Smooth muscle cell (in vitro differentiated cells): ENCODE measurements at regions not wholly inside any gene's neighbourhood (a gene's known extent, or its start where the extent isn't known, plus 50 kb on each side); places are given as distances from the start of the nearest gene placed in this dataset.

Experiments used
- DNase-seq: peaks from one replicate; lab custom pipeline; 2025; ENCODE audit not compliant: unreplicated experiment; lab: John Stamatoyannopoulos, UW
- H2AFZ ChIP-seq: fragments of 200-600 bp; sonication (generic); 2 replicates; pipeline ENCODE4 v1.6.0; 2016; ENCODE audit warnings: antibody characterized with exemption, low read depth, mild to moderate bottlenecking
- H3F3A ChIP-seq: fragments of 200-600 bp; sonication (generic); 2 replicates; pipeline ENCODE4 v1.6.0; 2017; ENCODE audit warnings: antibody characterized with exemption, low read depth
- H3K27ac ChIP-seq: fragments of 200-600 bp; sonication (generic); 2 replicates; pipeline ENCODE4 v1.5.1; 2016; ENCODE audit warnings: low read depth, mild to moderate bottlenecking
- H3K27me3 ChIP-seq: fragments of 200-600 bp; sonication (generic); 2 replicates; pipeline ENCODE4 v1.6.1; 2016; ENCODE audit warnings: low read depth, mild to moderate bottlenecking
- H3K36me3 ChIP-seq: fragments of 200-600 bp; sonication (generic); 2 replicates; pipeline ENCODE4 v1.5.1; 2016; ENCODE audit warnings: low read depth
- H3K4me1 ChIP-seq: fragments of 200-600 bp; sonication (generic); 2 replicates; pipeline ENCODE4 v1.5.1; 2016; ENCODE audit warnings: low read depth
- H3K4me2 ChIP-seq: fragments of 200-600 bp; sonication (generic); 2 replicates; pipeline ENCODE4 v1.6.0; 2016; ENCODE audit warnings: mild to moderate bottlenecking
- H3K4me3 ChIP-seq: fragments of 200-600 bp; sonication (generic); 2 replicates; pipeline ENCODE4 v1.5.1; 2016; ENCODE audit warnings: mild to moderate bottlenecking
- H3K79me2 ChIP-seq: fragments of 200-600 bp; sonication (generic); 2 replicates; pipeline ENCODE4 v1.6.0; 2016; ENCODE audit warnings: low read depth, mild to moderate bottlenecking
- H3K9ac ChIP-seq: fragments of 200-600 bp; sonication (generic); 2 replicates; pipeline ENCODE4 v1.6.0; 2016; ENCODE audit warnings: low read depth
- H3K9me3 ChIP-seq: fragments of 200-600 bp; sonication (generic); replicated peaks from 2 replicates; pipeline ENCODE4 v1.5.1; 2016; ENCODE audit warnings: low read depth
- H4K20me1 ChIP-seq: fragments of 200-600 bp; sonication (generic); 2 replicates; pipeline ENCODE4 v1.6.0; 2016; ENCODE audit warnings: low read depth
- WGBS: methylation state at CpG from one replicate; pipeline ENCODE4 v1.1.7; 2016; ENCODE audit warnings: low lambda C conversion rate; 5-methylcytosine and 5-hydroxymethylcytosine counted together
- TF ChIP-seq, protein P1 (sequence below): fragments of 200-600 bp; sonication (generic); IDR thresholded peaks from 2 replicates; pipeline ENCODE4 v1.5.1; 2017; ENCODE audit warnings: borderline replicate concordance, mild to moderate bottlenecking, antibody characterized with exemption; ENCODE audit not compliant: insufficient read depth, poor library complexity, severe bottlenecking

DNA sequence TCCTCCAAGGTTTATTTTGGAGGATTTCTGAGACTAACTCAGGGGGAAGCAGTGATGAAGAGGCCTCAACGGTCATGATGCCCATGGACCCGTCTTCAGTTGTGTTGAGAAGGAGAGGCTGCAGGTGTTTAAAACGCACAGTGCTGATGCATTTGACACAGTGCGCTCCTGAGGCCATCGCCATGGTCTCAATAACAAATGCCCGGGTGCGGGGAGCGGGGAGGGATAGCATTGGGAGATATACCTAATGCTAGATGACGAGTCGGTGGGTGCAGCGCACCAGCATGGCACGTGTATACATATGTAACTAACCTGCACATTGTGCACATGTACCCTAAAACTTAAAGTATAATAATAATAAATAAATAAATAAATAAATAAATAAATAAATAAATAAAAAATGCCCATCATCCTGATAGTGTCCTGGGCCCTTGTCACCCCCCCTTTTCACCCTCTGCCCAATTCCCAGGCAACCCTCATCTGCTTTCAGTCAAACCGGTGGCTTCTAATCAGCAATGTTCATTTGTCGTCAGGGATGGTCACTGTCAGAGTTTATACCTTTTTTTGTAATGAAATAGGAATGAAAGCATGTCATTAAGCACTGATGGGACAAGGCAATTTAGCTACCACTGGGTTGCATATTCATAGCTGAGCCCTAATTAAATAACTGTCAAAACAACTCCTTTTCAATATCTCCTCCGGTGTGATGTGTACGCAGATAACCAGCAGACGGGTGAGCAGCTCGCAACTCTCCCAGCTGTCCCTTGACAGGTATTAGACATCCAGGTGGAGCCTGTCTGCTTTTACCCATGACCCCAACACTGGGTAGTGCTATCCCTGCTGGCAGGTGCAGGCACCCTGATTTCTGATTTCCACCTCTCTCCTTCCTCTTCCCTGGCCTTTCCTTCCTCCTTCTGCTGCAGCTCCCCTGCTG, 95.9 kb downstream of the KCNF1 start:
- no peaks in the 10 kb centered on the region for H4K20me1 ChIP-seq
- TF ChIP-seq, protein P1, sequence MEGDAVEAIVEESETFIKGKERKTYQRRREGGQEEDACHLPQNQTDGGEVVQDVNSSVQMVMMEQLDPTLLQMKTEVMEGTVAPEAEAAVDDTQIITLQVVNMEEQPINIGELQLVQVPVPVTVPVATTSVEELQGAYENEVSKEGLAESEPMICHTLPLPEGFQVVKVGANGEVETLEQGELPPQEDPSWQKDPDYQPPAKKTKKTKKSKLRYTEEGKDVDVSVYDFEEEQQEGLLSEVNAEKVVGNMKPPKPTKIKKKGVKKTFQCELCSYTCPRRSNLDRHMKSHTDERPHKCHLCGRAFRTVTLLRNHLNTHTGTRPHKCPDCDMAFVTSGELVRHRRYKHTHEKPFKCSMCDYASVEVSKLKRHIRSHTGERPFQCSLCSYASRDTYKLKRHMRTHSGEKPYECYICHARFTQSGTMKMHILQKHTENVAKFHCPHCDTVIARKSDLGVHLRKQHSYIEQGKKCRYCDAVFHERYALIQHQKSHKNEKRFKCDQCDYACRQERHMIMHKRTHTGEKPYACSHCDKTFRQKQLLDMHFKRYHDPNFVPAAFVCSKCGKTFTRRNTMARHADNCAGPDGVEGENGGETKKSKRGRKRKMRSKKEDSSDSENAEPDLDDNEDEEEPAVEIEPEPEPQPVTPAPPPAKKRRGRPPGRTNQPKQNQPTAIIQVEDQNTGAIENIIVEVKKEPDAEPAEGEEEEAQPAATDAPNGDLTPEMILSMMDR = no peak
- DNase-seq = no peak
- H2AFZ ChIP-seq = no peak overlapping the region
- no peaks in the 10 kb centered on the region for H3K36me3 ChIP-seq
- H3K9ac ChIP-seq = no peak overlapping the region
- no peaks in the 10 kb centered on the region for H3F3A ChIP-seq
- no peaks in the 10 kb centered on the region for H3K79me2 ChIP-seq
- H3K4me1 ChIP-seq = no peaks in the 10 kb centered on the region
- no peak overlapping the region for H3K27ac ChIP-seq
- no peaks in the 10 kb centered on the region for H3K27me3 ChIP-seq
- no peak overlapping the region for H3K4me2 ChIP-seq
- H3K9me3 ChIP-seq = no peaks in the 10 kb centered on the region
- 95% methylated on average over 18 of the region's 18 CpGs for WGBS
- H3K4me3 ChIP-seq = no peak overlapping the region

DNA sequence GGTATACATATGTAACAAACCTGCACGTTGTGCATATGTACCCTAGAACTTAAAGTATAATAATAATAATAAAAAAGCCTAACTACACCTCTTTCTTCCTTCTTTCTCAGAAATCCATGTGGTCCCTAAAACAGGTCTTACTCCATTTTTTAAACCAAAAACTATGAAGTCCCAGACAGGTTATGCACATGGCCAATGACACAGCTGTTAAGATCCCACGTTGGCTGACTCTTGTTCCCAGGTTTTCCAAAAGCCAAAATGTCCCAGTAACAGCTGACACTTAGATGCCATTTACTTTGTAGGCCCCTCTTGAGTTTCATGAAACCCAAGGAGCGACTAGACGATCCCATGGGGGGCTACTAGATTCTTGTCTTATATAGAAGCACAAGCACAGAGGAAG, 97.0 kb downstream of the KCNF1 start:
- no peak overlapping the region for H2AFZ ChIP-seq
- no peak for DNase-seq
- no peak overlapping the region for H3K4me3 ChIP-seq
- H4K20me1 ChIP-seq = no peaks in the 10 kb centered on the region
- 93% methylated on average over 4 of the region's 4 CpGs for WGBS
- H3K27ac ChIP-seq = no peak overlapping the region
- TF ChIP-seq, protein P1 = no peak
- no peaks in the 10 kb centered on the region for H3F3A ChIP-seq
- no peaks in the 10 kb centered on the region for H3K79me2 ChIP-seq
- no peak overlapping the region for H3K9ac ChIP-seq
- H3K4me1 ChIP-seq = no peaks in the 10 kb centered on the region
- H3K27me3 ChIP-seq = no peaks in the 10 kb centered on the region
- H3K36me3 ChIP-seq = no peaks in the 10 kb centered on the region
- H3K4me2 ChIP-seq = no peak overlapping the region
- no peaks in the 10 kb centered on the region for H3K9me3 ChIP-seq

DNA sequence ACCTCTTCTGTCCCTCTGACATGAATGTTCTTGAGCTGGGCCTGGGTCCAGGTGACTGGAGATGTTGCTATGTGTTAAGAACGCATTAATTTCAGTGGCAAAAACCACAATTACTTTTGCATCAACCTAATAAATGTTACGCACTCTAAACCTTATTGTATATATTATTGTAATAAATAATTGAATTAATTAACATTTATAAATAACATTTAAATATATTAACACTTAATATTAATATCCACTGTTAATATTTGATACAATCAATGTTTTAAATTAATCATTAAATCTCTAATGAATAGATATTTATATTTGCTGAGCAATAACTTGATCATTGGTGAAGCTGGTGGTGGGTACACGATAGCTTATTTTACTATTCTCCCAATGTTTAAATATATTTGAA, 97.4 kb downstream of the KCNF1 start:
- 93% methylated on average over 3 of the region's 3 CpGs for WGBS
- H3K4me2 ChIP-seq = no peak overlapping the region
- no peak for DNase-seq
- no peak overlapping the region for H3K9ac ChIP-seq
- TF ChIP-seq, protein P1 = no peak
- H3F3A ChIP-seq = no peaks in the 10 kb centered on the region
- H2AFZ ChIP-seq = no peak overlapping the region
- no peaks in the 10 kb centered on the region for H3K36me3 ChIP-seq
- H3K27ac ChIP-seq = no peak overlapping the region
- H3K9me3 ChIP-seq = no peaks in the 10 kb centered on the region
- no peaks in the 10 kb centered on the region for H3K79me2 ChIP-seq
- no peak overlapping the region for H3K4me3 ChIP-seq
- H3K4me1 ChIP-seq = no peaks in the 10 kb centered on the region
- no peaks in the 10 kb centered on the region for H4K20me1 ChIP-seq
- H3K27me3 ChIP-seq = no peaks in the 10 kb centered on the region

DNA sequence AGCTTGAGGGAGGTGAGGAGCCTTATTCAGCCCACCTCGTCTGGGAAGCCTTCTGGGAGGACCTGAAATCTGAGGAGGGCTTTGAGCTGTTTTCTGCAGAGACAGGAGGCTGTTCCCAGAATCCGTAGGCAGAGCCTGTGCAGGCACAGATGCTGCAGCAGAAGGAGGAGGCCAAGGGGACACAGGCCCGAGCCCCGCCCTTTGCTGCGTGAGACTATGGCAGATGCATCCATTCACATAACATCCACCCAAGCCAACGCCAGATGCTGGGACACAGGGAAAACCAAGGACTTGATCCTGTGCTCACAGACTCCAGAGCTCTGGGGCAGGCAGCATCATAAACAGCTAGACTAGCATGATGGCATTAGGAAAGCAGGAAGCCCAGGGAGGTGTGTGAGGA, 98.2 kb downstream of the KCNF1 start:
- H3F3A ChIP-seq = no peaks in the 10 kb centered on the region
- no peaks in the 10 kb centered on the region for H4K20me1 ChIP-seq
- no peak overlapping the region for H3K4me3 ChIP-seq
- WGBS = 80% methylated on average over 6 of the region's 6 CpGs
- TF ChIP-seq, protein P1 = no peak
- no peak overlapping the region for H3K27ac ChIP-seq
- no peaks in the 10 kb centered on the region for H3K4me1 ChIP-seq
- no peaks in the 10 kb centered on the region for H3K27me3 ChIP-seq
- no peaks in the 10 kb centered on the region for H3K79me2 ChIP-seq
- no peak overlapping the region for H3K9ac ChIP-seq
- H3K4me2 ChIP-seq = no peak overlapping the region
- H3K9me3 ChIP-seq = no peaks in the 10 kb centered on the region
- DNase-seq = no peak
- H2AFZ ChIP-seq = no peak overlapping the region
- no peaks in the 10 kb centered on the region for H3K36me3 ChIP-seq
